HG02938 (cell line): ENCODE measurements at regions not wholly inside any gene's neighbourhood (a gene's known extent, or its start where the extent isn't known, plus 50 kb on each side); places are given as distances from the start of the nearest gene placed in this dataset.

Experiments used
- ATAC-seq: cut with Tn5 transposase; IDR thresholded peaks from one replicate; pipeline ENCODE4 v1.9.1; 2021; ENCODE audit warnings: mild to moderate bottlenecking, moderate library complexity; ENCODE audit not compliant: unreplicated experiment

GRCh38 chr2:2935445-2936149, 442.0 kb downstream of the EIPR1 start:
- ATAC-seq: no peak

- ATAC-seq: no peak
Observed at GRCh38 chr2:2933426-2933825, 444.2 kb downstream of the EIPR1 start.

GRCh38 chr2:2932692-2933305, 444.8 kb downstream of the EIPR1 start:
- no peak for ATAC-seq

- no peak for ATAC-seq
Observed at GRCh38 chr2:2932189-2932588, 445.4 kb downstream of the EIPR1 start.

- ATAC-seq: no peak
Observed at GRCh38 chr2:2931318-2932075, 446.1 kb downstream of the EIPR1 start.

- no peak for ATAC-seq
Observed at GRCh38 chr2:2930841-2931240, 446.8 kb downstream of the EIPR1 start.

GRCh38 chr2:2926858-2927175, 450.8 kb downstream of the EIPR1 start:
- ATAC-seq: peak; percentile 25

GRCh38 chr2:2926009-2926857, 451.4 kb downstream of the EIPR1 start:
- peak; percentile 94 for ATAC-seq

- ATAC-seq: no peak
Observed at GRCh38 chr2:2922156-2922555, 455.5 kb downstream of the EIPR1 start.

- no peak for ATAC-seq
Observed at GRCh38 chr2:2921011-2921720, 456.5 kb downstream of the EIPR1 start.

- ATAC-seq: no peak
Observed at GRCh38 chr2:2919574-2920365, 457.8 kb downstream of the EIPR1 start.

GRCh38 chr2:2919026-2919425, 458.6 kb downstream of the EIPR1 start:
- ATAC-seq: no peak

GRCh38 chr2:2916621-2917020, 461.0 kb downstream of the EIPR1 start:
- ATAC-seq: no peak

- ATAC-seq: no peak
Observed at GRCh38 chr2:2914252-2914651, 463.4 kb downstream of the EIPR1 start.

- ATAC-seq: no peak
Observed at GRCh38 chr2:2913601-2914120, 464.0 kb downstream of the EIPR1 start.

GRCh38 chr2:2912731-2913130, 464.9 kb downstream of the EIPR1 start:
- no peak for ATAC-seq

GRCh38 chr2:2912293-2912692, 465.3 kb downstream of the EIPR1 start:
- no peak for ATAC-seq

GRCh38 chr2:2910259-2910658, 467.4 kb downstream of the EIPR1 start:
- no peak for ATAC-seq
